DND-41 (cell line): ENCODE measurements at regions not wholly inside any gene's neighbourhood (a gene's known extent, or its start where the extent isn't known, plus 50 kb on each side); places are given as distances from the start of the nearest gene placed in this dataset.

Experiments used
- ATAC-seq: fragments of 200-7000 bp; cut with Tn5 transposase; 3 replicates; pipeline ENCODE4 v1.9.1; 2021; ENCODE audit warnings: low read depth; ENCODE audit not compliant: insufficient read depth
- DNase-seq: peaks from one replicate; pipeline ENCODE4 v3.0.0-alpha.2; 2020
- H2AFZ ChIP-seq: 2 replicates; pipeline ENCODE4 v1.6.0; 2012; ENCODE audit warnings: low read depth, low read length
- H3K27ac ChIP-seq: 2 replicates; pipeline ENCODE4 v1.5.1; 2012; ENCODE audit warnings: low read length, inconsistent platforms
- H3K27me3 ChIP-seq: fragments of 200-600 bp; sonication (generic); 2 replicates; pipeline ENCODE4 v1.6.0; 2012; ENCODE audit warnings: low read length, mild to moderate bottlenecking, inconsistent platforms; ENCODE audit not compliant: insufficient read depth, poor library complexity
- H3K36me3 ChIP-seq: 2 replicates; pipeline ENCODE4 v1.5.1; 2012; ENCODE audit warnings: low read length, inconsistent platforms; ENCODE audit not compliant: insufficient read depth
- H3K4me1 ChIP-seq: 2 replicates; pipeline ENCODE4 v1.5.1; 2012; ENCODE audit warnings: mild to moderate bottlenecking, low read length; ENCODE audit not compliant: insufficient read depth
- H3K4me2 ChIP-seq: 2 replicates; pipeline ENCODE4 v1.6.0; 2012; ENCODE audit warnings: mild to moderate bottlenecking, moderate library complexity, low read length, inconsistent platforms; ENCODE audit not compliant: insufficient read depth
- H3K4me3 ChIP-seq, 2 experiments: fragments of 200-600 bp in 1 of 2; shearing (Covaris generic) in 1 of 2; 2 replicates each; pipeline ENCODE4 v1.5.1; 2012 to 2016; ENCODE audit warnings: inconsistent platforms in 2 of 2, low read length in 2 of 2, mild to moderate bottlenecking in 2 of 2, low read depth in 1 of 2, moderate library complexity in 1 of 2
- H3K79me2 ChIP-seq: 2 replicates; pipeline ENCODE4 v1.6.0; 2012; ENCODE audit warnings: low read length, inconsistent platforms; ENCODE audit not compliant: insufficient read depth
- H3K9ac ChIP-seq: 2 replicates; pipeline ENCODE4 v1.6.0; 2012; ENCODE audit warnings: low read depth, mild to moderate bottlenecking, inconsistent platforms, low read length, moderate library complexity
- H3K9me3 ChIP-seq: 2 replicates; pipeline ENCODE4 v1.5.1; 2012; ENCODE audit warnings: low read length, moderate library complexity, mild to moderate bottlenecking, inconsistent platforms; ENCODE audit not compliant: insufficient read depth, severe bottlenecking
- H4K20me1 ChIP-seq: 2 replicates; pipeline ENCODE4 v1.6.0; 2012; ENCODE audit warnings: low read length; ENCODE audit not compliant: insufficient read depth
- CTCF ChIP-seq: IDR thresholded peaks from 2 replicates; pipeline ENCODE4 v1.5.1; 2012; ENCODE audit warnings: borderline replicate concordance, low read length, moderate library complexity, mild to moderate bottlenecking; ENCODE audit not compliant: poor library complexity, severe bottlenecking; ENCODE audit errors: extremely low read depth
- EZH2 ChIP-seq: IDR thresholded peaks from 3 replicates; pipeline ENCODE4 v1.6.1; 2012; ENCODE audit warnings: borderline replicate concordance, low read depth, mild to moderate bottlenecking, moderate library complexity, low read length, inconsistent platforms; ENCODE audit not compliant: severe bottlenecking

- DNase-seq (no peak), ATAC-seq (no peak)
- TF ChIP-seq CTCF (no peak), EZH2 (no peak)
- Histone ChIP-seq H3K9ac (no peak overlapping the region), H3K9me3 (no peaks in the 10 kb centered on the region), H3K4me2 (no peak overlapping the region), H3K27me3 (no peaks in the 10 kb centered on the region), H2AFZ (no peak overlapping the region), H4K20me1 (no peaks in the 10 kb centered on the region), H3K4me1 (no peaks in the 10 kb centered on the region), H3K27ac (no peak overlapping the region), H3K79me2 (no peaks in the 10 kb centered on the region), H3K4me3 (no peak overlapping the region), H3K36me3 (no peaks in the 10 kb centered on the region)
Observed at GRCh38 chr11:30147293-30147692, 83.5 kb upstream of the FSHB start.

GRCh38 chr11:30149998-30150397 lies 80.8 kb upstream of the FSHB start:
- H3K9me3 ChIP-seq, result no peaks in the 10 kb centered on the region
- H3K4me1 ChIP-seq, result no peaks in the 10 kb centered on the region
- no peaks in the 10 kb centered on the region for H4K20me1 ChIP-seq
- no peak overlapping the region for H3K4me3 ChIP-seq
- H2AFZ ChIP-seq, result no peak overlapping the region
- H3K79me2 ChIP-seq, result no peaks in the 10 kb centered on the region
- H3K9ac ChIP-seq, result no peak overlapping the region
- H3K27me3 ChIP-seq, result no peaks in the 10 kb centered on the region
- DNase-seq (no peak), ATAC-seq (no peak)
- no peak overlapping the region for H3K4me2 ChIP-seq
- TF ChIP-seq CTCF, result no peak
- TF ChIP-seq EZH2, result no peak
- H3K27ac ChIP-seq, result no peak overlapping the region
- H3K36me3 ChIP-seq, result no peaks in the 10 kb centered on the region

GRCh38 chr11:30150425-30150824 lies 80.4 kb upstream of the FSHB start:
- Histone ChIP-seq H3K4me1 (no peaks in the 10 kb centered on the region), H3K9me3 (no peaks in the 10 kb centered on the region), H2AFZ (no peak overlapping the region), H3K4me2 (no peak overlapping the region), H3K27me3 (no peaks in the 10 kb centered on the region), H3K9ac (no peak overlapping the region), H3K36me3 (no peaks in the 10 kb centered on the region), H3K27ac (no peak overlapping the region), H3K4me3 (no peak overlapping the region), H4K20me1 (no peaks in the 10 kb centered on the region), H3K79me2 (no peaks in the 10 kb centered on the region)
- no peak for DNase-seq
- no peak for ATAC-seq
- no peak for TF ChIP-seq CTCF
- TF ChIP-seq EZH2, result no peak

GRCh38 chr11:30153008-30153407 lies 77.8 kb upstream of the FSHB start:
- Histone ChIP-seq H3K36me3 (no peaks in the 10 kb centered on the region), H2AFZ (no peak overlapping the region), H3K9me3 (no peaks in the 10 kb centered on the region), H3K4me1 (no peaks in the 10 kb centered on the region), H3K4me3 (no peak overlapping the region; a peak in 1 of 4 replicates), H3K4me2 (no peak overlapping the region), H3K79me2 (no peaks in the 10 kb centered on the region), H3K27ac (no peak overlapping the region), H4K20me1 (no peaks in the 10 kb centered on the region), H3K27me3 (no peaks in the 10 kb centered on the region), H3K9ac (no peak overlapping the region)
- ATAC-seq (no peak), DNase-seq (no peak)
- TF ChIP-seq CTCF, result no peak
